Breast epithelium (tissue), 4 donors: ENCODE measurements at regions not wholly inside any gene's neighbourhood (a gene's known extent, or its start where the extent isn't known, plus 50 kb on each side); places are given as distances from the start of the nearest gene placed in this dataset.

ENCODE experiments used
- DNase-seq, 2 donors: peaks; one replicate each; pipeline ENCODE4 v3.0.0-alpha.2; 2019; ENCODE audit warnings: low spot score in 2 of 2
- H3K27ac ChIP-seq, 2 donors: fragments of 200-600 bp; sonication (generic) in 1 of 2; one replicate each; pipeline ENCODE4 v1.5.1; 2016 to 2019; ENCODE audit warnings: mild to moderate bottlenecking in 1 of 2
- H3K27me3 ChIP-seq, 2 donors: fragments of 200-600 bp; sonication (generic) in 1 of 2; one replicate each; pipeline versions ENCODE4 v1.5.1 to v1.6.0; 2017 to 2019; ENCODE audit warnings: control low read depth in 1 of 2, mild to moderate bottlenecking in 1 of 2
- H3K36me3 ChIP-seq: fragments of 200-600 bp; one replicate; pipeline ENCODE4 v1.5.1; 2019
- H3K4me1 ChIP-seq, 2 donors: fragments of 200-600 bp; sonication (generic); one replicate each; pipeline ENCODE4 v1.5.1; 2016 to 2019; ENCODE audit warnings: control low read depth in 1 of 2
- H3K4me3 ChIP-seq, 3 donors: fragments of 200-600 bp; sonication (generic); 1 replicate in 2 of 3; 2 replicates in 1 of 3; pipeline ENCODE4 v1.5.1; 2016 to 2019; ENCODE audit warnings: mild to moderate bottlenecking in 3 of 3, moderate library complexity in 2 of 3
- H3K9me3 ChIP-seq, 2 donors: fragments of 200-600 bp; sonication (generic) in 1 of 2; one replicate each; pipeline ENCODE4 v1.5.1; 2016 to 2019; ENCODE audit warnings: control low read depth in 1 of 2
- POLR2A ChIP-seq: fragments of 450-650 bp; IDR thresholded peaks from one replicate; pipeline ENCODE4 v1.6.1; 2016; ENCODE audit warnings: antibody characterized with exemption, mild to moderate bottlenecking, moderate library complexity
- POLR2AphosphoS5 ChIP-seq, 3 donors: sonication (generic); formaldehyde crosslinking; IDR thresholded peaks; one replicate each; pipeline ENCODE4 v1.6.1; 2017; ENCODE audit warnings: antibody characterized with exemption in 3 of 3
- intact Hi-C: fragments of 100-400 bp; cut with DNase I; formaldehyde crosslinking; loops from one replicate; pipeline ENCODE4 v1.15.1; 2023; ENCODE audit warnings: low total_unique reads
- TF ChIP-seq, protein P1 (sequence below), 3 donors: fragments of 450-650 bp; IDR thresholded peaks; one replicate each; pipeline ENCODE4 v1.5.1; 2016 to 2017; ENCODE audit warnings: antibody characterized with exemption in 3 of 3, mild to moderate bottlenecking in 3 of 3, moderate library complexity in 3 of 3

DNA sequence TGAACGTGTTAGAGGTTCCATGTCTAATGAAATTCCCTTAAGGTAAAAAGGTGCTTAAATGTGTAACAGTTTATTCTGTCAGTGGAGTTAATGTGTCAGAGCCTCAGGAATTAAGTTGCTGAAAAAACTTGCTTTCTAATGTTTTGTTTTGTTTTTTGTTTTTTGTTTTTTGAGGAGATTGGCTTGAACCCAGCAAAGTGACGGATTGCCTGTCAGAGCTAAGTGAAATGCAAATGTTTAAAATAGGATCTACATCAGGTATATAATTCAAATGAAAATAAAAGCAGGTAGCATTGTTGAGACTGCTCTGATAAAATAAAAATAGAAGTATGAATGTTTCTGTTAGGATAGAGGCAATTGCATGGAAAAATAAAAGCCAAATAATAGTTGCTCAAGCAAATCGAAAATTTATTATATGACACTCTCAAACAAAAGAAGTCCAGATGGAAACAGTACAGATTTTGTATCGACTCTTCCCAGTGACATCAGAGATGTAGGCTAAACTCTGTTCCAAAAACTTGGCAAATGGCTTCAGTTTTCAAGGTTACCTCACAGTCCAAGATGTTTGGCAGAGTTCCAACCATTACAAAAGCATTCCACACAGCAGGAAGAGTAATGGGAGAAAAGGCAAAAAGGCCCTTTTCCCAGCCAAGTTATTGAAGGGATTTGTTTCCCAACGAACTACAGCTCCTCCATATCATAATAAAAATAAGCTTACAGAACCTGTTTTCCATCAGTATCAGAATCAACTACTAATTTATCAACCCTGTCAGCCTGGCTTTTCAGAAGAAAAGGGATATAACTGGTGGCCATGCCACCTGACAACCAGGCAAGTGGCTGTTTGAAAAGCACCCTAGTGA lies 291.0 kb downstream of the TBL1XR1 start:
- peak overlapping the region; percentile 39 to 77 for H3K27ac ChIP-seq
- H3K4me1 ChIP-seq = peaks cover 0 to 10% of the 10 kb centered on the region in 2 donors
- no peak for DNase-seq
- no peaks in the 10 kb centered on the region for H3K36me3 ChIP-seq
- H3K27me3 ChIP-seq = no peaks in the 10 kb centered on the region
- no peaks in the 10 kb centered on the region for H3K9me3 ChIP-seq
- intact Hi-C loops = loop anchor here (2.0 kb wide), 1 partner anchor 63 kb away; no protein-coding TSS in a partner anchor
- TF ChIP-seq POLR2A (no peak), POLR2AphosphoS5 (IDR thresholded peaks at IDR 0.05) (peak in 1 of 3 donors; percentile 26)
- H3K4me3 ChIP-seq = no peak overlapping the region

DNA sequence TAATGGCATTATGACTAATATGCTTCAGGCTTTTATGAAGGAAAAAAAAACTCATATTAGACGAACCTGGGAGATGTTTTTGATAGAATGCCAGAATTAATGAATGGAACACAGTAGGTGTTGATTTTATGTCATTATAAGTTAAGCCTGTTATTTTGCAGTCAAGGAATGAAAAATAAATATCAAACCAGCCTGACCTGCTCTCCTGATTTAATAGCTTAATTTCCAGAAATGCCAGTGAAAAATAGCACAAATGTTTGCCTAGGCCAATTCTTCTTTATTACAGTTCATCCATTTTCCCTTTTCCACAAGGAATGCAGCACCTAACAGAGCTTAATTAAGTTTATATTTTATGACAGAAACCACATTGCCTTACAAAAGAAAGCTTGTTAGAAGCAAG lies 292.0 kb downstream of the TBL1XR1 start:
- H3K4me1 ChIP-seq = peaks cover 0 to 10% of the 10 kb centered on the region in 2 donors
- H3K9me3 ChIP-seq = no peaks in the 10 kb centered on the region
- TF ChIP-seq POLR2A (no peak), POLR2AphosphoS5 (IDR thresholded peaks at IDR 0.05) (no peak)
- TF ChIP-seq, protein P1, sequence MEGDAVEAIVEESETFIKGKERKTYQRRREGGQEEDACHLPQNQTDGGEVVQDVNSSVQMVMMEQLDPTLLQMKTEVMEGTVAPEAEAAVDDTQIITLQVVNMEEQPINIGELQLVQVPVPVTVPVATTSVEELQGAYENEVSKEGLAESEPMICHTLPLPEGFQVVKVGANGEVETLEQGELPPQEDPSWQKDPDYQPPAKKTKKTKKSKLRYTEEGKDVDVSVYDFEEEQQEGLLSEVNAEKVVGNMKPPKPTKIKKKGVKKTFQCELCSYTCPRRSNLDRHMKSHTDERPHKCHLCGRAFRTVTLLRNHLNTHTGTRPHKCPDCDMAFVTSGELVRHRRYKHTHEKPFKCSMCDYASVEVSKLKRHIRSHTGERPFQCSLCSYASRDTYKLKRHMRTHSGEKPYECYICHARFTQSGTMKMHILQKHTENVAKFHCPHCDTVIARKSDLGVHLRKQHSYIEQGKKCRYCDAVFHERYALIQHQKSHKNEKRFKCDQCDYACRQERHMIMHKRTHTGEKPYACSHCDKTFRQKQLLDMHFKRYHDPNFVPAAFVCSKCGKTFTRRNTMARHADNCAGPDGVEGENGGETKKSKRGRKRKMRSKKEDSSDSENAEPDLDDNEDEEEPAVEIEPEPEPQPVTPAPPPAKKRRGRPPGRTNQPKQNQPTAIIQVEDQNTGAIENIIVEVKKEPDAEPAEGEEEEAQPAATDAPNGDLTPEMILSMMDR (IDR thresholded peaks at IDR 0.05) = no peak
- no peaks in the 10 kb centered on the region for H3K27me3 ChIP-seq
- DNase-seq = no peak
- intact Hi-C loops = no loop called here
- H3K4me3 ChIP-seq = no peak overlapping the region
- H3K36me3 ChIP-seq = no peaks in the 10 kb centered on the region
- H3K27ac ChIP-seq = peak overlapping the region in 1 of 2 donors; percentile 77

DNA sequence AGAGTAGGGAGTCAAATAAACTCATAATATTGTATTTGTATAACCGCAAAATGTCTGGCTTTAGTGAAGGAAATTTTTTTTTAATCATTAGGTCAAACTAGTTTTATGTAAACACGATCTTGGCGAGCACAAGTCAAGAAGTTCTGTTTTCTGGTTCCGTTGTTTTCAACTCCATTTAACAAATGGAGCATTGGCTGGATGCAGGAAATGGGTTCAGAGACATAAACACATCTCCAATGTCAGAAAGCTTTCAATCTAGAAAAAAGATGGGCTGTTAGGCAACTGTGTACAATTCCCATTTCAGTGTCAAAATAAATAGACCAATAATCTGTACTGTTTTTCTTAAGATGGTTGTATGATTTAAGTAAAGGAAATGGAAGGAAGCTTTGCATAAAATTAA lies 292.8 kb downstream of the TBL1XR1 start:
- Histone ChIP-seq H3K27me3 (no peaks in the 10 kb centered on the region), H3K4me3 (no peak overlapping the region), H3K36me3 (no peaks in the 10 kb centered on the region), H3K4me1 (peaks cover 0 to 10% of the 10 kb centered on the region in 2 donors), H3K27ac (peak overlapping the region in 1 of 2 donors; percentile 22), H3K9me3 (no peaks in the 10 kb centered on the region)
- DNase-seq = no peak
- intact Hi-C loops = no loop called here
- TF ChIP-seq, protein P1 (IDR thresholded peaks at IDR 0.05) = no peak
- TF ChIP-seq POLR2A (no peak), POLR2AphosphoS5 (IDR thresholded peaks at IDR 0.05) (no peak)

DNA sequence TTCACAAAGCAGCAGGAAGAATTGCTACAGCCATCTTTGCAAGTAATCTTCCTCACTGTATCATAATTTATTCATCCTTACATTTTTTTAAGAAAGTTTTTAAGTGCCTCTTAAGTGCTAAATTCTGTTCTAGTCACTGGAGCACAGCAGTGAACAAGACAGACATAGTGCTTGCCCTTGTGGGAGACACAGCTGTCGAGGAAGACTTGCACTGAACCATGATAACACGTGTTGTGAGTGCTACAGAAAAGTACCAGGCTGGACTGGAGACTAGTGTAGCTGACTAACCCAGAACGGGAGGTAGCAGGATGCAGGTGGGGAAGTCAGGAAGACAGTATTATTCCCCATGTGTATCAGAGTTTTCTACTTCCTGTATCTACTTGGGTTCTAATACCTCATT lies 300.6 kb downstream of the TBL1XR1 start:
- H3K36me3 ChIP-seq = no peaks in the 10 kb centered on the region
- intact Hi-C loops = no loop called here
- H3K4me1 ChIP-seq = no peaks in the 10 kb centered on the region
- H3K9me3 ChIP-seq = no peaks in the 10 kb centered on the region
- TF ChIP-seq POLR2AphosphoS5 (IDR thresholded peaks at IDR 0.05) = no peak
- TF ChIP-seq, protein P1 (IDR thresholded peaks at IDR 0.05) = no peak
- no peak for TF ChIP-seq POLR2A
- no peak overlapping the region for H3K27ac ChIP-seq
- no peak overlapping the region for H3K4me3 ChIP-seq
- DNase-seq = no peak
- H3K27me3 ChIP-seq = no peaks in the 10 kb centered on the region

DNA sequence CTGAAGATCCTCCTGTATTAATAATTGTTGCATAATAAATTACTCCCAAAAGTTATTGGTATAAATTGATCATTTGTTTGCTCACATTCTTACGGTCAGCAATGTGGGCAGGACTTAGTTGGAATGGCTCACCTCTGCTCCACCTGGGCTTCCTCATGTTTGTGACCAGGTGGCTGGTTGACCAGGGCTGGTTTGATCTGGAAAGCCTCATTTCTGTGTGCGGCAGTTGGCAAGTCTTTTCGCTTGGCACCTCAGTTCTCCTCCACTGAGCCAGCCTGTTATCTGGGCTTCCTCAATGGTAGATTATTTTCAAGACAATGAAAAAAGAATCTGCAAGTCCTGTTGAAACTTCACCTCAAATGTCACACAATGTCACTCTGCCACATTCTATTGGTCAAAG lies 301.1 kb downstream of the TBL1XR1 start:
- TF ChIP-seq, protein P1 (IDR thresholded peaks at IDR 0.05) = no peak
- no peak for TF ChIP-seq POLR2AphosphoS5 (IDR thresholded peaks at IDR 0.05)
- no peak for TF ChIP-seq POLR2A
- no peaks in the 10 kb centered on the region for H3K9me3 ChIP-seq
- H3K27me3 ChIP-seq = no peaks in the 10 kb centered on the region
- H3K4me3 ChIP-seq = no peak overlapping the region
- intact Hi-C loops = no loop called here
- no peak overlapping the region for H3K27ac ChIP-seq
- no peak for DNase-seq
- no peaks in the 10 kb centered on the region for H3K4me1 ChIP-seq
- H3K36me3 ChIP-seq = no peaks in the 10 kb centered on the region
